ENCODE measurements at regions not wholly inside any gene's neighbourhood (a gene's known extent, or its start where the extent isn't known, plus 50 kb on each side); places are given as distances from the start of the nearest gene placed in this dataset.

DNA sequence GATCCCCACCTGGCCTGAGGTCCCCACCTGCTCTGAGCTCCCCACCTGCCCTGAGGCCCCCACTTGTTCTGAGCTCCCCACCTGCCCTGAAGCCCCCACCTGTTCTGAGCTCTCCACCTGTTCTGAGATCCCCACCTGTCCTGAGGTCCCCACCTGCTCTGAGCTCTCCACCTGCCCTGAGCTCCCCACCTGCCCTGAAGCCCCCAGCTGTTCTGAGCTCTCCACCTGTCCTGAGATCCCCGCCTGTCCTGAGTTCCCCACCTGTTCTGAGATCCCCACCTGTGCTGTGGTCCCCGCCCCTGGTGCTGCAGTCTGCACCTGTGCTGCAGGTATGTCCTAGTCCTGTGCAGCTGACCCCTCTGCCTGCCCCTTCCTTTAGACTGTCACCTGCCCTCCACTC, 561.6 kb downstream of the TCERG1L start:
- TF ChIP-seq CTCF (IDR thresholded peaks at IDR 0.05 in 4 of 5, conservative IDR thresholded peaks at IDR 0.05 in 1 of 5) (no peak), POLR2A (IDR thresholded peaks at IDR 0.05) (no peak)
